ENCODE measurements at regions not wholly inside any gene's neighbourhood (a gene's known extent, or its start where the extent isn't known, plus 50 kb on each side); places are given as distances from the start of the nearest gene placed in this dataset.
"Not testable (repeated sequence)": the region's sequence is repeated elsewhere in the genome, so short reads cannot be mapped to it uniquely, and the experiment has no call there.

GRCh38 chr6:144352331-144352730 is 67.2 kb downstream of the UTRN start:
- peak; percentile 37 for DNase-seq
- in situ Hi-C loops (cut with MboI; ENCODE audit: low pct_unique_long_range_greater_than_20kb, low sequenced_read_pairs) = no loop called here

- in situ Hi-C loops (cut with MboI; ENCODE audit: low pct_unique_long_range_greater_than_20kb, low sequenced_read_pairs) = no loop called here
- DNase-seq = no peak
Measured at GRCh38 chr6:144353871-144354314, 68.8 kb downstream of the UTRN start.

GRCh38 chr6:144359783-144360182 is 74.6 kb downstream of the UTRN start:
- in situ Hi-C loops (cut with MboI; ENCODE audit: low pct_unique_long_range_greater_than_20kb, low sequenced_read_pairs) = no loop called here
- DNase-seq = no peak

GRCh38 chr6:144360401-144360800 is 75.3 kb downstream of the UTRN start:
- DNase-seq = no peak
- in situ Hi-C loops (cut with MboI; ENCODE audit: low pct_unique_long_range_greater_than_20kb, low sequenced_read_pairs) = no loop called here

- no peak for DNase-seq
- in situ Hi-C loops (cut with MboI; ENCODE audit: low pct_unique_long_range_greater_than_20kb, low sequenced_read_pairs) = no loop called here
Measured at GRCh38 chr6:144361016-144361415, 75.9 kb downstream of the UTRN start.

DNA sequence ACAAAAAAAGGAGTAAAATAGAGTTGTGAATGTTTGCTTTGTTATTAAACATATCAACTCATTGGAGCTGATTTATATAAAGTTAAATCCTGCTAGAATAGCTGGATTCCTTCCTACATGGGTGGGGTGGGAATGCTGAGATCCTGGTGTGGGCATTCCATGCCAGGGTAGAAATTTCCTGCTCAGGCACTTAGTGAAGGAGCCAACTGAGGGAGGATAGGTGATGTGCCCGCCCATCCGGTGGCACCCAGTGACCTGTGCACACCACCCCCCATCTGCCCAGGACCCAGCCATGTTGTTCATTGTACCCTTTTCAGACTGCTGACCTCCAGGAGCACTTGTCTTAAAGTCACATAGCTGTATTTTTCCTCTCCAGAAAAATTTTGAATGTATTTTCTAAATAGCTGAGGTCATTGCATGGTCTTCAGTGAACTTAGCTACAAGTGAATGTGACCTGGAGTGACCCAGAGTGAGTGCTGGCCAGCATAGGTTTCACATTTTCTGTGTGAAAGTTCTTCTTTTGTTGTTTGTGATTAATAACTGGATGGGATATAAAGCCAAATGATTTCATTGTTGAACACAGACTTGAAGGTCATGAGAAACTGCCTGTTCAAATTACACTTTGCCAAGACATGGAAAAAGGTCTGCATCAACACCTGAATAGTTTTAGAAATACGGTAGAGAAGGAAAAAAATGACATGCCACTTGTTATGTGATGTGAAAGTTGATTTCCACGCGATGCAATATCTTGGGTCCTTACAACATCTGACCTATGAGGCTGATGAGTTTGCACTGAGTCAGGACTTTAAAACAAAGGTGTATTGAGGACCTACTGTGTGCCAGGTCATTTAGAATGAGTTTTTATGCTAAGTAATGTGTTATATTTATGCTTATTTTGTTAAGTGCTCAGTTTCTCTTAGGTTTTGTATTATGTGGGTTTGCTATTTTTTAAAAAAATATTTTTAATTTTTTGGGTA is 77.2 kb downstream of the UTRN start:
- in situ Hi-C loops (cut with MboI; ENCODE audit: low pct_unique_long_range_greater_than_20kb, low sequenced_read_pairs) = no loop called here

DNA sequence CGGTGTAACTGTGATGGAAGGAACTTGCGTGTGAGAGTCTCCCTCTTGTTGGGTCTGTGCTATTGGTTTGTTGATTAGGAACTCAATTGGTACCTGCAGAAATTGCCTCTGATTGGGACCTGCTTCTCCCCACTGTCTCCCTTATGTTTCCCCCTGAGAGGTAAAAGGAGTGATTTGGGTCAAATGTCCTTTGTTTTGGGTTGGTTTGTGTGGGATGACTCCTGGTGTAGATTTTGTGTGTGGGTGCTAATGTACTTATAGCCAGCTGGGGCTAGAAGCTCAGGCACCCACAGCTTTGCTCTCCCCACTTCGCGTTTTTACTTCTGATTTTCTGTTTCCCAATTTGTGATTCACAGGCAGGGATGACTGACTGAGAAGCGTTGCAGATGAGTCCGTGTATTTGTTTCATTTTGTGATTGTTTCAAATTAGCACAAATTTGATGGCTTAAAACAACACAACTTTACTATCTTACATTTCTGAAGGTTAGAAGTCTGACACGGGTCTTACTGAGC is 79.1 kb downstream of the UTRN start:
- in situ Hi-C loops (cut with MboI; ENCODE audit: low pct_unique_long_range_greater_than_20kb, low sequenced_read_pairs) = no loop called here

More for the DNA sequence above, 77.2 kb downstream of the UTRN start:
- no peak for DNase-seq

DNA sequence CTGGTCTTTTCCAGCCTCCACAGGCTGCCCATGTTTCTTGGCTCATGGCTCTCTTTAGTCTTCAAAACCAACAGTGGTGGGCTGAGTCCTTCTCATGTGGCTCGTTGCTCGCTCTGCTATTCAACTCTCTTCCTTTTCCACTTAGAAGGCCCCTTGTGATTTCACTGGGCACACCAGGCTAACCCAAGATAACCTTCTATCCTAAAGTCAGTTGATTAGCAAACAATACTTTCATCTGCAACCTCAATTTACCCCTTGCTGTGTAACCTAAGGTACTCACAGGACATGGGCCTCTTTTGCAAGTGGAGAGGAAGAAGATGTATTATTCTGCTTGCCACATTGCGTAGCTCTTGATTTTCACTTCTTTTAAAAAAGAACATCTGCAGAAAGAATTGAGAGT is 79.6 kb downstream of the UTRN start:
- no peak for DNase-seq
- in situ Hi-C loops (cut with MboI; ENCODE audit: low pct_unique_long_range_greater_than_20kb, low sequenced_read_pairs) = no loop called here

More for the DNA sequence above, 79.1 kb downstream of the UTRN start:
- DNase-seq = no peak

DNA sequence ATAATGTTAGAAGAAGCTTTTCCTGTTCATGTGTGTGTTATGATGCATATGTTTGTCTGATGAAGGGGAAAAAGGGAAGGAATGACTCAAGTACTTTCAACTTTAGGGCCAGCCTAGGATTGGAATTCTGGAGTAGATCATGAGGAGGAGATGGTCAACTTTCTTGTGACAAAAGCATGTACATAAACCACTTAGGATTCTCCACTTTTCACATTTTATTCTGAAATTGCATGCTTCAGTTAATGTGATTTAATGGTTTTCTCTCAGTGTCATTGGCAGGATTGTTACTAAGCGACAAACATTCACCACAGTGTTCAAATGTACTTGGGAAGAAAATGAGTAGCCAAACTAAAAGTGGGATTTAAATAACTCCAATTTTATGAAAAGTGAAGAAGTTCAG is 80.1 kb downstream of the UTRN start:
- DNase-seq = no peak
- in situ Hi-C loops (cut with MboI; ENCODE audit: low pct_unique_long_range_greater_than_20kb, low sequenced_read_pairs) = no loop called here

DNA sequence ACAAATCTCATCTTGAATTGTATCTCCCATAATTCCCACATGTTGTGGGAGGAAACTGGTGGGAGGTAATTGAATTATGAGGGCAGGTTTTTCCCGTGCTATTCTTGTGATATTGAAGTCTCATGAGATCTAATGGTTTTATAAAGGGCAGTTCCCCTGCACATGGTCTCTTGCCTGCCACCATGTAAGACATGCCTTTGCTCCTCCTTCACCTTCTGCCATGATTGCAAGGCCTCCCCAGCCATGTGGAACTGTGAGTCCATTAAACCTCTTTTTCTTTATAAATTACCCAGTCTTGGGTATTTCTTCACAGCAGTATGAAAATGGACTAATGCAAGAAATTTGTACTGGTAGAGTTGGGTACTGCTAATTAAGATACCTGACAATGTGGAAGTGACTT is 84.6 kb downstream of the UTRN start:
- DNase-seq; in situ Hi-C loops (cut with MboI; ENCODE audit: low pct_unique_long_range_greater_than_20kb, low sequenced_read_pairs): not testable (repeated sequence)

- in situ Hi-C loops (cut with MboI; ENCODE audit: low pct_unique_long_range_greater_than_20kb, low sequenced_read_pairs) = no loop called here
- no peak for DNase-seq
Measured at GRCh38 chr6:144372116-144372515, 87.0 kb downstream of the UTRN start.

GRCh38 chr6:144372611-144373594 is 87.8 kb downstream of the UTRN start:
- in situ Hi-C loops (cut with MboI; ENCODE audit: low pct_unique_long_range_greater_than_20kb, low sequenced_read_pairs) = no loop called here
- no peak for DNase-seq

DNA sequence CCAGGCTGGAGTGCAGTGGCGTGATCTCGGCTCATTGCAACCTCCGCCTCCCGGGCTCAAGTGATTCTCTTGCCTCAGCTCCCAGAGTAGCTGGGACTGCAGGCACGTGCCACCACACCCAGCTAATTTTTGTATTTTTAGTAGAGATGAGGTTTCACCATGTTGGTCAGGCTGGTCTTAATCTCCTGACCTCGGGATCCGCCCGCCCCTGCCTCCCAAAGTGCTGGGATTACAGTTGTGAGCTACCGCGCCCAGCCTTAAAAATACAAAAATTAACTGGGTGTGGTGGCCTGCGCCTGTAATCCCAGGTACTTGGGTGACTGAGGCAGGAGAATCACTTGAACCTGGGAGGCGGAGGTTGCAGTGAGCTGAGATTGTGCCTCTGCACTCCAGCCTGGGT is 89.4 kb downstream of the UTRN start:
- DNase-seq; in situ Hi-C loops (cut with MboI; ENCODE audit: low pct_unique_long_range_greater_than_20kb, low sequenced_read_pairs): not testable (repeated sequence)

GRCh38 chr6:144377586-144378210 is 92.6 kb downstream of the UTRN start:
- DNase-seq = no peak
- in situ Hi-C loops (cut with MboI; ENCODE audit: low pct_unique_long_range_greater_than_20kb, low sequenced_read_pairs) = no loop called here

DNA sequence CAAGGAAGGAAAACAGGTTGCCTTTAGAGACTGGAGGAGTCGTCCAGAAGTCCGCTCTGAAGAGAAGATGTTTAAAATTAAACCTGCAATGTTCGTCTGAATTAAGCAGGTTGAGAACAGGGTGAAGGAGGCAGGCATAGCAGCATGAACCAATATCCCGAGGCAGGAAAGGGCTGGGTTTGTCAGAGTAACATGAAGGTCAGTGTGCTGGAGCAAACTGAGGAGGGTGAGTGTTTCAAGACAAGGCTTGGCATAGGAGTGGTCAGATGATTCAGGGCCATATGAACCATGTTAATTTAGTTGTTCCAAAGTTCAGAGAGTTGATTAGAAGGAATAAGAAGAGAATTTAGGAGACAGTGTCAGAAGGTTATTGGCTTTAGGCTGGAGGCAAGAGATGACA is 93.3 kb downstream of the UTRN start:
- in situ Hi-C loops (cut with MboI; ENCODE audit: low pct_unique_long_range_greater_than_20kb, low sequenced_read_pairs) = no loop called here
- DNase-seq = no peak

DNA sequence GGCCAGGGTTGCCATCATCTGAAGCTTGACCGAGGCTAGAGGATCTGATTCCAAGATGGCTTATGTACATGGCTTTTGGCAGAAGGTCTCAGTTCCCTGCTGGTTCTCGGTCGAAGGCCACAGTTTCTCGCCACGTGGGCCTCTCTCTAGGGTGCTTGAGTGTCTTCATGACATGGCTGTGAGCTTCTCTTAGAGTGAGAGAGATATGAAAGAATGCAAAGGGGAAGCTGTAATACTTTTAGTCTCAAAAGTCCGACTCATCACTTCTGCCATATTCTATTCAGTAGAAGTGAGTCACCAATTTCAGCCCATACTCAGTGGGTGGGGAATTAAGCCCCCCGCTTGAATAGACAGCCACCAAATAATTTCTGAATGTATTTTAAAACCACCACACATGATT is 94.2 kb downstream of the UTRN start:
- DNase-seq = peak; percentile 13
- in situ Hi-C loops (cut with MboI; ENCODE audit: low pct_unique_long_range_greater_than_20kb, low sequenced_read_pairs) = no loop called here

GRCh38 chr6:144381499-144381898 is 96.4 kb downstream of the UTRN start:
- in situ Hi-C loops (cut with MboI; ENCODE audit: low pct_unique_long_range_greater_than_20kb, low sequenced_read_pairs); DNase-seq: not testable (repeated sequence)

- in situ Hi-C loops (cut with MboI; ENCODE audit: low pct_unique_long_range_greater_than_20kb, low sequenced_read_pairs) = no loop called here
- DNase-seq = no peak
Measured at GRCh38 chr6:144383336-144383735, 98.2 kb downstream of the UTRN start.

GRCh38 chr6:144384427-144384826 is 99.3 kb downstream of the UTRN start:
- no peak for DNase-seq
- in situ Hi-C loops (cut with MboI; ENCODE audit: low pct_unique_long_range_greater_than_20kb, low sequenced_read_pairs) = no loop called here
